ENCODE measurements at regions not wholly inside any gene's neighbourhood (a gene's known extent, or its start where the extent isn't known, plus 50 kb on each side); places are given as distances from the start of the nearest gene placed in this dataset.
"Not testable (repeated sequence)": the region's sequence is repeated elsewhere in the genome, so short reads cannot be mapped to it uniquely, and the experiment has no call there.

DNA sequence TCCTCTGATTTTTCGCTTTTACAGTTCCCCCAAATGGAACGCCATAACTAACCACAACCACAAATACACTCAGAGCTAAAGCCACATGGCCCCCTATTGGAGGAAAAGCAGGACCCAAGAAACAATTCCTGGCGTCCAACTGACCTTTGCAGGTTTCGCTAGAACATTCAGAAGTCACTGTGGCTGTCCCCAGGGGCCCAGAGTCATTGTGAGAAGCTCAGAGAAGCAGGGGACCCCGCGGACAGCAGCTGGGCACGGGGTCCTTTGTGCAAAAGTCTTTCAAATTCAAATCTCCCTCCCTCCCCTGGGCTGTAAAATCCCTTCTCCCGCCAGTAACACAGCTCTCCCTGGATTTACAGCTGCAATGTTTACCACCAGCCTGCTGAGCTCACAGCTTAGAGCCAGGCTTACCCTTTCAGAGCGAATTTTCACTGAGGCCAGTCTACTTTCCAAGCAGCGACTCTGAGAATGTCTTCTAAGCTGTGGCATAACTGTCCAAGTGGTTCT, 214.8 kb downstream of the CRLF2 start:
- no peaks in the 10 kb centered on the region for H3K4me1 ChIP-seq (ENCODE audit: insufficient read depth, low read length)
- ATAC-seq (ENCODE audit: poor library complexity) (no peak), DNase-seq (no peak)
- peaks cover 8 to 26% of the 10 kb centered on the region in 2 experiments for H3K9me3 ChIP-seq (ENCODE audit: control insufficient read depth in 1 of 2, insufficient read depth in 1 of 2, low read length in 2 of 2)
- TF ChIP-seq, protein P1, sequence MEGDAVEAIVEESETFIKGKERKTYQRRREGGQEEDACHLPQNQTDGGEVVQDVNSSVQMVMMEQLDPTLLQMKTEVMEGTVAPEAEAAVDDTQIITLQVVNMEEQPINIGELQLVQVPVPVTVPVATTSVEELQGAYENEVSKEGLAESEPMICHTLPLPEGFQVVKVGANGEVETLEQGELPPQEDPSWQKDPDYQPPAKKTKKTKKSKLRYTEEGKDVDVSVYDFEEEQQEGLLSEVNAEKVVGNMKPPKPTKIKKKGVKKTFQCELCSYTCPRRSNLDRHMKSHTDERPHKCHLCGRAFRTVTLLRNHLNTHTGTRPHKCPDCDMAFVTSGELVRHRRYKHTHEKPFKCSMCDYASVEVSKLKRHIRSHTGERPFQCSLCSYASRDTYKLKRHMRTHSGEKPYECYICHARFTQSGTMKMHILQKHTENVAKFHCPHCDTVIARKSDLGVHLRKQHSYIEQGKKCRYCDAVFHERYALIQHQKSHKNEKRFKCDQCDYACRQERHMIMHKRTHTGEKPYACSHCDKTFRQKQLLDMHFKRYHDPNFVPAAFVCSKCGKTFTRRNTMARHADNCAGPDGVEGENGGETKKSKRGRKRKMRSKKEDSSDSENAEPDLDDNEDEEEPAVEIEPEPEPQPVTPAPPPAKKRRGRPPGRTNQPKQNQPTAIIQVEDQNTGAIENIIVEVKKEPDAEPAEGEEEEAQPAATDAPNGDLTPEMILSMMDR (IDR thresholded peaks at IDR 0.05): no peak
- ChIA-PET CTCF (no interaction called here), POLR2A (no interaction called here)
- H3K36me3 ChIP-seq (ENCODE audit: insufficient read depth, low read length): no peaks in the 10 kb centered on the region
- H3K27me3 ChIP-seq (ENCODE audit: control insufficient read depth in 1 of 2, insufficient read depth in 2 of 2, low read length in 2 of 2): no peaks in the 10 kb centered on the region
- intact Hi-C loops (cut with DNase I, micrococcal nuclease): no loop called here
- Mint-ChIP-seq H3K27me3 (no peaks in the 10 kb centered on the region), H3K4me3 (no peak overlapping the region), H3K27ac (no peak overlapping the region), H3K36me3 (ENCODE audit: low read depth) (no peaks in the 10 kb centered on the region), H3K9me3 (no peaks in the 10 kb centered on the region), H3K4me1 (ENCODE audit: low read depth) (no peaks in the 10 kb centered on the region)
- no peak overlapping the region for H3K27ac ChIP-seq (ENCODE audit: low read depth in 1 of 2, low read length in 2 of 2)
- H3K4me3 ChIP-seq (ENCODE audit: low read length): no peak overlapping the region

DNA sequence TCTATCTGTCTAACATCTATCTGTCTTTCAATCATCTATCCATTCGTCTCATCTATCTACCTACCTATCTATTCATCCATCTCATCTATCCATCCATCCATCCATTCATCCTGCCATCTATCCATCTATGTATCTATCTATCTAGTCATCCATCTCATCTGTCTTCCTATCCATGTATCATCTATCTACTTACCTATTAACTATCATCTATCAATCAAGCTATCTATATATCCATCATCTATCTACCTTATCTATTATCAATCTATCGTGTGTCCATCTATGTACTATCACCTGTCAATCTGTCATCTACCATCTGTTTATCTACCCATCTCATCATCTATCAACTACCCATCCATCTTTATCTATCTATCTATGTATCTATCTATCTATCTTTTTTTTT, 217.7 kb downstream of the CRLF2 start:
- Mint-ChIP-seq H3K36me3 (ENCODE audit: low read depth) (no peaks in the 10 kb centered on the region), H3K27ac (no peak overlapping the region), H3K9me3 (no peaks in the 10 kb centered on the region), H3K4me1 (ENCODE audit: low read depth) (peaks cover 7% of the 10 kb centered on the region), H3K4me3 (no peak overlapping the region), H3K27me3 (no peaks in the 10 kb centered on the region)
- H3K27me3 ChIP-seq (ENCODE audit: control insufficient read depth in 1 of 2, insufficient read depth in 2 of 2, low read length in 2 of 2): no peaks in the 10 kb centered on the region
- DNase-seq: no peak
- no peak overlapping the region for H3K27ac ChIP-seq (ENCODE audit: low read depth in 1 of 2, low read length in 2 of 2)
- intact Hi-C loops (cut with DNase I, micrococcal nuclease): no loop called here
- H3K4me3 ChIP-seq (ENCODE audit: low read length): no peak overlapping the region
- no peaks in the 10 kb centered on the region for H3K4me1 ChIP-seq (ENCODE audit: insufficient read depth, low read length)
- no peak for ATAC-seq (ENCODE audit: poor library complexity)
- TF ChIP-seq, protein P1 (IDR thresholded peaks at IDR 0.05): no peak
- POLR2A ChIA-PET: no interaction called here
- peaks cover 10 to 31% of the 10 kb centered on the region in 2 experiments for H3K9me3 ChIP-seq (ENCODE audit: control insufficient read depth in 1 of 2, insufficient read depth in 1 of 2, low read length in 2 of 2)
- CTCF ChIA-PET: no interaction called here
- H3K36me3 ChIP-seq (ENCODE audit: insufficient read depth, low read length): no peaks in the 10 kb centered on the region

DNA sequence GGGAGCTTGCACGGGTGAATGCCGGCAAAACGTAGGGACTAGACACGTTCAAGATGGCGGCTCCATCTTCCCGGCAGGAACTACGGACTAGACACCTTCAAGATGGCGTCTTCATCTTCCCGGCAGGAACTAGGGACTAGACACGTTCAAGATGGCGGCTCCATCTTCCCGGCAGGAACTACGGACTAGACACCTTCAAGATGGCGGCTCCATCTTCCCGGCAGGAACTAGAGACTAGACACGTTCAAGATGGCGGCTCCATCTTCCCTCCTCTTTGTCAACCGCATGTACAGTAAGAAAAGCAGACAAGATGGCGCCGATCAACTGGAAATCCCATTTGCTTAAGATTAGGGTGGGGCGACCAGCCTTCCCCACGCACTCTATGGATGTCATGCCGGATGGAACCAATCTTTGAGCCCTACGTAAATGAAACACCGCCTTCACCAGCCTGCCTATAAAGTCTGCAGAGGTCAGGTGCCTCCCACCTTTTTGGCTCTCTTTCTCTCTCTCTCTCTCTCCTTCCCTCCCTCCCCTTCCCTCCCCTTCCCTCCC, 222.4 kb downstream of the CRLF2 start:
- intact Hi-C loops (cut with DNase I, micrococcal nuclease): loop anchor here in 1 of 2 experiments (5.0 kb wide), 1 partner anchor 1637 kb away; no protein-coding TSS in a partner anchor
- Histone ChIP-seq H3K27me3 (ENCODE audit: control insufficient read depth in 1 of 2, insufficient read depth in 2 of 2, low read length in 2 of 2) (no peaks in the 10 kb centered on the region), H3K9me3 (ENCODE audit: control insufficient read depth in 1 of 2, insufficient read depth in 1 of 2, low read length in 2 of 2) (peaks cover 10 to 22% of the 10 kb centered on the region in 2 experiments), H3K27ac (ENCODE audit: low read depth in 1 of 2, low read length in 2 of 2) (peak overlapping the region; percentile 34 to 46), H3K4me3 (ENCODE audit: low read length) (peak overlapping the region; percentile 37), H3K36me3 (ENCODE audit: insufficient read depth, low read length) (no peaks in the 10 kb centered on the region), H3K4me1 (ENCODE audit: insufficient read depth, low read length) (peaks cover 2% of the 10 kb centered on the region)
- peak overlapping the region; percentile 87 for H3K27ac Mint-ChIP-seq
- DNase-seq: peak in 9 of 14 experiments; percentile 38 to 93 (median 72)
- ChIA-PET CTCF (no interaction called here), POLR2A (no interaction called here)
- ATAC-seq (ENCODE audit: poor library complexity): peak; percentile 96
- H3K9me3 Mint-ChIP-seq: no peaks in the 10 kb centered on the region
- no peaks in the 10 kb centered on the region for H3K36me3 Mint-ChIP-seq (ENCODE audit: low read depth)
- H3K4me1 Mint-ChIP-seq (ENCODE audit: low read depth): peaks cover 8% of the 10 kb centered on the region
- H3K27me3 Mint-ChIP-seq: no peaks in the 10 kb centered on the region
- H3K4me3 Mint-ChIP-seq: peak overlapping the region; percentile 86
- TF ChIP-seq, protein P1 (IDR thresholded peaks at IDR 0.05): no peak

DNA sequence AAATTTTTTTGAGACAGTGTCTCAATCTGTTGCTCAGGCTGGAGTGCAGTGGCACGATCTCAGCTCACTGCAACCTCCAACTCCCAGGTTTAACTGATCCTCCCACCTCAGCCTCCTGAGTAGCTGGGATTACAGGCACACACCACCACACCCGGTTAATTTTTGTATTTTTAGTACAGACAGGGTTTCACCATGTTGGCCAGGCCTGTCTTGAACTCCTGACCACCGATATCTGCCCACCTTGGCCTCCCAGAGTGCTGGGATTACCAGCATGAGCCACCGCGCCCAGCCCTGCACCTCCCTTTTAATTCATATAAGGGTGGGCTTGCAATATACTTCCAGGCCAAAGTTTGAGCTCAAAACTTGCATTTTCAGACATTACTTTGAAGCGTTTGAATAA, 223.9 kb downstream of the CRLF2 start:
- H3K4me1 ChIP-seq (ENCODE audit: insufficient read depth, low read length); H3K4me3 ChIP-seq (ENCODE audit: low read length); H3K27me3 Mint-ChIP-seq; H3K27me3 ChIP-seq (ENCODE audit: control insufficient read depth in 1 of 2, insufficient read depth in 2 of 2, low read length in 2 of 2); H3K27ac ChIP-seq (ENCODE audit: low read depth in 1 of 2, low read length in 2 of 2); H3K4me1 Mint-ChIP-seq (ENCODE audit: low read depth); H3K9me3 Mint-ChIP-seq; DNase-seq; H3K36me3 Mint-ChIP-seq (ENCODE audit: low read depth); CTCF ChIA-PET; H3K4me3 Mint-ChIP-seq; ATAC-seq (ENCODE audit: poor library complexity); H3K36me3 ChIP-seq (ENCODE audit: insufficient read depth, low read length); H3K27ac Mint-ChIP-seq; POLR2A ChIA-PET: not testable (repeated sequence)
- peaks cover 10 to 19% of the 10 kb centered on the region in 2 experiments for H3K9me3 ChIP-seq (ENCODE audit: control insufficient read depth in 1 of 2, insufficient read depth in 1 of 2, low read length in 2 of 2)
- intact Hi-C loops (cut with DNase I, micrococcal nuclease): loop anchor here in 1 of 2 experiments (5.0 kb wide), 1 partner anchor 1639 kb away; no protein-coding TSS in a partner anchor

Measured in CD4-positive, alpha-beta T cell (primary cell).